Osteocyte (in vitro differentiated cells): ENCODE measurements at regions not wholly inside any gene's neighbourhood (a gene's known extent, or its start where the extent isn't known, plus 50 kb on each side); places are given as distances from the start of the nearest gene placed in this dataset.

Experiments
- DNase-seq: peaks from one replicate; pipeline ENCODE4 v3.0.0; 2021; ENCODE audit warnings: mixed read lengths; ENCODE audit not compliant: unreplicated experiment; ENCODE audit errors: extremely low spot score
- H3K27ac Mint-ChIP-seq: one replicate; pipeline ENCODE4 v1.8.0; 2021; ENCODE audit warnings: mild to moderate bottlenecking, mixed read lengths; ENCODE audit not compliant: unreplicated experiment
- H3K27me3 Mint-ChIP-seq: one replicate; pipeline ENCODE4 v1.8.0; 2021; ENCODE audit warnings: mixed read lengths; ENCODE audit not compliant: unreplicated experiment
- H3K36me3 Mint-ChIP-seq: one replicate; pipeline ENCODE4 v1.8.0; 2021; ENCODE audit warnings: mixed read lengths; ENCODE audit not compliant: unreplicated experiment
- H3K4me1 Mint-ChIP-seq: one replicate; pipeline ENCODE4 v1.8.0; 2021; ENCODE audit warnings: mixed read lengths; ENCODE audit not compliant: unreplicated experiment
- H3K4me3 Mint-ChIP-seq: one replicate; pipeline ENCODE4 v1.8.0; 2021; ENCODE audit warnings: mild to moderate bottlenecking, moderate library complexity, mixed read lengths; ENCODE audit not compliant: unreplicated experiment
- H3K9me3 Mint-ChIP-seq: one replicate; pipeline ENCODE4 v1.8.0; 2021; ENCODE audit warnings: mixed read lengths; ENCODE audit not compliant: unreplicated experiment
- TF ChIP-seq, protein P1 (sequence below): fragments of 200-600 bp; sonication (generic); IDR thresholded peaks from 2 replicates; pipeline ENCODE4 v1.5.0; 2021; ENCODE audit warnings: antibody characterized with exemption, mild to moderate bottlenecking, moderate library complexity

DNA sequence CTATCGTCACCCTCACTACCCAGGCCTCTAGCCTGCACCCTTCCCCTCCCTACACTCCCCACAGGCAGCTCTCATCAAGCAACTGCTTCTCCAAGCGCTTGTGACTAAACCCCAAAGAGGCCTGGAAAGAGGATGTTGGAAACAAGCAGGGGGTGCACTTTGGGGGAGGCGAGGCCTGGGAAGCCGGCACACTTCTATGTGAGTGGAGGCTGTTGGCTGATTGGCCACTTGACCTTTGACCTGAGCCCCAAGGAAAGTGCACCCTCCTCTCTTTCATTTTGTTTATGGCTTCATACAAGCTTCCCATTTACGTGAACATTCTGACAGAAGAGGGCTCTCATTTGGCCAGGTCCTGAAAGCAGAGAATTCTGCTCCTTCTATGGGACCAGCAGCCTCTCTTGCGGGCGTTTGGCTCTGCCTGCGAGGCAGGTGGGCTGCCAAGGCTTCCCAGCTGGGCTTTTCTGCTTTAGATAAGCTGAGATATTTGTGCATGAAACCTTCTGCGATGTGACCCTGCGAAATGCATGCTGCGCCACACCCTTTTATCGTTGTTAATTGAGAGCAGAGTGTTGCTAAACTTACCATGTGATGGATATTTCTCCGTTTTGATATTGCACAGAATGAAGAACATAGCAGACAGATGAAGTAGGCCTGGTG lies 134.8 kb upstream of the NCK2 start:
- Mint-ChIP-seq H3K9me3 (no peaks in the 10 kb centered on the region), H3K4me3 (no peak overlapping the region), H3K27me3 (peaks cover 11% of the 10 kb centered on the region), H3K4me1 (no peaks in the 10 kb centered on the region), H3K36me3 (no peaks in the 10 kb centered on the region), H3K27ac (no peak overlapping the region)
- DNase-seq, result no peak
- TF ChIP-seq, protein P1, sequence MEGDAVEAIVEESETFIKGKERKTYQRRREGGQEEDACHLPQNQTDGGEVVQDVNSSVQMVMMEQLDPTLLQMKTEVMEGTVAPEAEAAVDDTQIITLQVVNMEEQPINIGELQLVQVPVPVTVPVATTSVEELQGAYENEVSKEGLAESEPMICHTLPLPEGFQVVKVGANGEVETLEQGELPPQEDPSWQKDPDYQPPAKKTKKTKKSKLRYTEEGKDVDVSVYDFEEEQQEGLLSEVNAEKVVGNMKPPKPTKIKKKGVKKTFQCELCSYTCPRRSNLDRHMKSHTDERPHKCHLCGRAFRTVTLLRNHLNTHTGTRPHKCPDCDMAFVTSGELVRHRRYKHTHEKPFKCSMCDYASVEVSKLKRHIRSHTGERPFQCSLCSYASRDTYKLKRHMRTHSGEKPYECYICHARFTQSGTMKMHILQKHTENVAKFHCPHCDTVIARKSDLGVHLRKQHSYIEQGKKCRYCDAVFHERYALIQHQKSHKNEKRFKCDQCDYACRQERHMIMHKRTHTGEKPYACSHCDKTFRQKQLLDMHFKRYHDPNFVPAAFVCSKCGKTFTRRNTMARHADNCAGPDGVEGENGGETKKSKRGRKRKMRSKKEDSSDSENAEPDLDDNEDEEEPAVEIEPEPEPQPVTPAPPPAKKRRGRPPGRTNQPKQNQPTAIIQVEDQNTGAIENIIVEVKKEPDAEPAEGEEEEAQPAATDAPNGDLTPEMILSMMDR, result no peak

DNA sequence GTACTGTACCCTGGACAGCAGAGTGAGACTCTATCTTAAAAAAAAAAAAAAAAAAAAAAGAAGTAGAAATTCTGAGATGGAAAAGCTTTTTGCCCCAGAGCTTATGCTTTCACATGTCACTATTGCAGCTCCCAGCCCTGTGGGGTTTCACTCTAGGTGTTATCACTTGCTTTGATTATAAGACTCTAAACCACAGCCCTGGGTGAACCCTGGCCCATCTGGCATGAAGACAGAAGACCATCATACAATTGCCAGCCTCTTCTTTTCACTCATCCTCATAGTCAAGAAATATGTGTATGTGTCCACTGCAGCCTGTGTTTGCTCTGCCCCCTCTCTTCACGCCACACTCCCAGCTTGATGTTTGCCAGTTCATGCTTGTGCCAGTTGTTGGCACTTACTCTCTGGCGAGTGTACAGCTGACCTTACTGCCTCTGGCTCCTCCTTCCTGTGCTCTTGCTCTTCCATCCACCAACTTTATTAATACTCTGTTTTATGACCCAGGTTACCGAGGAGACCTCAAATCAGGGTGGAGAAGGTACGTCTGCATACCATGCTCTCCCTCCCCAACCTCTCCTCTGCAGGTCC lies 136.7 kb upstream of the NCK2 start:
- Mint-ChIP-seq H3K27me3 (peaks cover 25% of the 10 kb centered on the region), H3K4me3 (no peak overlapping the region), H3K27ac (no peak overlapping the region), H3K9me3 (no peaks in the 10 kb centered on the region), H3K36me3 (no peaks in the 10 kb centered on the region), H3K4me1 (no peaks in the 10 kb centered on the region)
- no peak for DNase-seq
- TF ChIP-seq, protein P1, result no peak

DNA sequence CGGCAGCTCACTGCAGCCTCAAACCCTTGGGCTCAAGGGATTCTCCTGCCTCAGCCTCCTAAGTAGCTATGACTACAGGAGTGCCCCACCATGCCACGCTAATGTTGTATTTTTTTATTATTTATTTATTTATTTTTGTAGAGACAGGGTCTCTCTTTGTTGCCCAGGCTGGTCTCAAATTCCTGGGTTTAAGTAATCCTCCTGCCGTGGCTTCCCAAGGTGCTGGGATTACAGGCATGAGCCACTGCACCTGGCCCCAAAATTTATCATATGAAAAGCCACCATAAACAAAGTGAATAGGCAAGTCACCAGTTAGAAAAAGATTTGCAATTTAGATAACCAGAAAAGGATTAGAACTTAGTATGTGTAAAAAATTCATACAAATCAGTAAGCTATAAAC lies 138.6 kb upstream of the NCK2 start:
- DNase-seq, result no peak
- Mint-ChIP-seq H3K27me3 (peaks cover 31% of the 10 kb centered on the region), H3K27ac (no peak overlapping the region), H3K36me3 (no peaks in the 10 kb centered on the region), H3K9me3 (no peaks in the 10 kb centered on the region), H3K4me3 (no peak overlapping the region), H3K4me1 (no peaks in the 10 kb centered on the region)
- TF ChIP-seq, protein P1, result no peak

DNA sequence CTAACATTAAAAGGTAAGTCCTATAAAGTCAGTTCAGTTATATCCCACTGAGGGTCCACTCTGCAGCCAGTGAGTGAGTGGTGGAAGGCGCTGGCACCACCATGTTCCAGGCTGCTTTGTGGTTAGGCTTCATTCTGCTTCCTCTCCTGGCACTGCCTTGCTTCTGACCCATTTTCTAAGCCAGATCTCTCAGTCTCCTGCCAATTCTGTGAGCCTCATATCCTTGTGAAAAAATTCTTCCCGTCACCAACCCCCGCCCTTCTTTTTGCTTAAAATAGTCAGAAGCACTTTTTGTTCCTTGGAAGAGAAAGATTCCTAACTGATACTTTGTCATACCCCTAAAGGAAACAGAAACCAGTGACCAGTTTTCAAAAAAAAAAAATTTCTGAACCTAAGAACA lies 139.8 kb upstream of the NCK2 start:
- DNase-seq, result no peak

More for the DNA sequence above, 139.8 kb upstream of the NCK2 start:
- Mint-ChIP-seq H3K9me3 (no peaks in the 10 kb centered on the region), H3K4me1 (no peaks in the 10 kb centered on the region), H3K4me3 (no peak overlapping the region), H3K27ac (no peak overlapping the region), H3K27me3 (peaks cover 35% of the 10 kb centered on the region), H3K36me3 (no peaks in the 10 kb centered on the region)
- TF ChIP-seq, protein P1, result no peak
